NCI-H2081 (cell line): ENCODE measurements at regions not wholly inside any gene's neighbourhood (a gene's known extent, or its start where the extent isn't known, plus 50 kb on each side); places are given as distances from the start of the nearest gene placed in this dataset.
A peak's percentile ranks its signal among the peaks of the same experiment; 100 is the strongest.
"Not testable (repeated sequence)": the region's sequence is repeated elsewhere in the genome, so short reads cannot be mapped to it uniquely, and the experiment has no call there.

Experiments used
- DNase-seq, 2 experiments: peaks; one replicate each; lab custom pipeline; 2025; lab: John Stamatoyannopoulos, UW

DNA sequence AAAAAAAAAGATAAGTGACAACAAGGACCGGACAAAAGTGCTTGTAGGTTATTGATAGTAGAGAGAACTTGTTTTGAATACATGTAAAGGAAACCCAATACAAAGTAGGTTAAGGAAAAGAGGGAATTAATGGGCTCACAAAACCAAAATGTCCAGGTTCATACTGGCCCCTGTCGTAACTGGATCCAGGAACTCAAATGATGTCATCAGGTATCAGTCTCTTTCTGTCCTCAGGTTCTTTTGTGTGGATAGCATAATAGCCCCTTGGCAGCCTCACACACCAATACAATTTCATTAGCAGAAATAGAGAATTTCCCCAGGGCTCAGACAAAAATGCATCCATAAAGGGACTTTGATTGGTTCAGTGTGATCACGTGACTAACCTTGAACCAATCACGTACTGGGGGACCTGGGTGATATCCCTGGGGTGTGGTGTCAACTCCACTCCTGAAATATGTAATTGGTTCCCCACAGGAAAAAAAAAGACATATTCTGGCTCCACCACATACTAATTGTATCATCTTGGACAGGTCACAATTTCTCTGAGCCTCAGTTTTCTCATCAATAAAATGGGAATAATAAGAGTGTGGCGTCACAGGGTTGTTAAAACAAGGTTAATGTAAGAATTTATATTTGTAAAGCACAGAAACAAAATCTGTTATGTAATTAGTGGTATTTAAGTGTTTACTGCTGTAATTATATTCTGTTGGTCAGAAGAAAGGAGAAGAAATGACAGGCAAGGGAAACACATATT lies 174.8 kb downstream of the PDGFRA start:
- no peak for DNase-seq

- DNase-seq, result peak in 1 of 2 experiments; percentile 34
These were observed 180.3 kb downstream of the PDGFRA start for GRCh38 chr4:54409270-54409817.

GRCh38 chr4:54414545-54414944 lies 185.5 kb downstream of the PDGFRA start:
- no peak for DNase-seq

GRCh38 chr4:54417476-54417875 lies 188.4 kb downstream of the PDGFRA start:
- no peak for DNase-seq

GRCh38 chr4:54418468-54418867 lies 189.4 kb downstream of the PDGFRA start:
- no peak for DNase-seq

DNA sequence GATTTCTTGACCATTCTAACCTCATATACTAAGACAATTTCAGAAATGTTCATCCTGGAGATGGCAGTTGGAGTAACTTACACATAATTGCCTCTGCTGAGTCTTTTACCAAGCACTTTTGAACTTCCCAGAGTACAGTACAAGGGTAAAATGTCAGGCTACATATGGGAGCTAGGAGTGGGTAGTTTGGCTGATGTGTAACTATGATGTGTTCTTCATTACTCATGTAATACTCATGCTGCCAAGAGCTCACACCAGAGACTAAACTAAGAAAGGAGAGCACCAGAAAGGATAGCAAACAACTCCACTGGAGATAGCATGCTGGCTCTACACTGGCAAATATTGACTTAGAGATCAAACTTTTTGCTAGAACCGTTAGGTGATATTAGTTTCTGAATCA lies 194.0 kb downstream of the PDGFRA start:
- no peak for DNase-seq

DNA sequence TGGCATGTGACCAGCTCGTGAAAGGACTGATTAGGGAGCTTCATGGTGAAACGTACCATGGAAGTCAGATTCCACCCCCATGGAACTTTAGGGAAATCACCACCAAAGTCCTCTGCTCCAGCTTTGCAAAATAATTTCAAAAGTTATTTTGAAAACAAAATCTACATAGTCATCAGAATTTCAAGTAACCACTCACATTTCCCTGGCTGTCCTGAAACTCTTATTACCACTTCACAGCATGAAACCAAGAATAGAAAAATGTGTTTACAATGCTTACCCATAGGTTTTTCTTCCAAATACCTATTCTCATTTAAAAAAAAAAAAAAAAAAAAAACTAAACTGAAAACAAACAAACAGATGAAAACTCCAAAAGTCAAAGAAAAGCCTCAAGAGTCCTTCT lies 198.7 kb downstream of the PDGFRA start:
- DNase-seq, result no peak

DNA sequence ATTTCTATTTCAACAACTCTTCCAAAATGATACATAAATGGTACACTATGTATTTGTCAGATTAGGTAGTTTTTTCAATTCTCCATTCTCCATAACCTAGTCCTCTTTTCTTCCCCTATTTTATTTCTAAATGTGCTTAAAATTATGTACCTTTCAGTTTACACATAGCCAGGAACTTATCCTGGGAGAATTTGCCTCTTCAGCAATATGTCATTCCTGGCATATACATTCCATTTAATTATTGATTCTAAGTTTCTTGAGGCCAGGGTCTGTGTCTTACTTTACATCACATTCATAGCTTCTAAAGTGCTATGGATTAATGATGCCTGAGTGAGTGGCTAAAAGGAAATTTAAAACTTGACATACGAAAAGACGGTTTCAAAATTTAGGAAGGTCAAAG lies 199.8 kb downstream of the PDGFRA start:
- DNase-seq, result no peak

DNA sequence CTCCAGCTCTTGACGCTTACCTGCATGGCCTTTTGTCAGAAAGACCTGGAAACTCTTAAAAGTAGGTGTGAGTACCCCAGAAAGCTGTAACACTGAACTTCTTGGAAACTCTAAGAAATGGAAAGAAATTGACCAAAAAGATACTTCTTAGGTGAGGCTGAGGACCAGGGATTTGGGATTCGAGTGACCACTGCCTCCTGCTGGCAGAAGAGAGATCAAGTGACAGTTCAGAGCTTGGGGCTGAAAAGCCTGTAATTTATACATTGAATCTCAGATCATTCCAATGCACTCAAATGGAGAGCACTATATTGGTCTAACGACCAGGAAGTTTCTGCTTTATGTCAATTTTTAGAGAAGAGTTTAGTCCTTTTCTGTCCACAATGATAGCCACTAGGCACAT lies 204.6 kb downstream of the PDGFRA start:
- DNase-seq, result no peak

- DNase-seq, result no peak
These were observed 210.7 kb downstream of the PDGFRA start for GRCh38 chr4:54439831-54440243.

DNA sequence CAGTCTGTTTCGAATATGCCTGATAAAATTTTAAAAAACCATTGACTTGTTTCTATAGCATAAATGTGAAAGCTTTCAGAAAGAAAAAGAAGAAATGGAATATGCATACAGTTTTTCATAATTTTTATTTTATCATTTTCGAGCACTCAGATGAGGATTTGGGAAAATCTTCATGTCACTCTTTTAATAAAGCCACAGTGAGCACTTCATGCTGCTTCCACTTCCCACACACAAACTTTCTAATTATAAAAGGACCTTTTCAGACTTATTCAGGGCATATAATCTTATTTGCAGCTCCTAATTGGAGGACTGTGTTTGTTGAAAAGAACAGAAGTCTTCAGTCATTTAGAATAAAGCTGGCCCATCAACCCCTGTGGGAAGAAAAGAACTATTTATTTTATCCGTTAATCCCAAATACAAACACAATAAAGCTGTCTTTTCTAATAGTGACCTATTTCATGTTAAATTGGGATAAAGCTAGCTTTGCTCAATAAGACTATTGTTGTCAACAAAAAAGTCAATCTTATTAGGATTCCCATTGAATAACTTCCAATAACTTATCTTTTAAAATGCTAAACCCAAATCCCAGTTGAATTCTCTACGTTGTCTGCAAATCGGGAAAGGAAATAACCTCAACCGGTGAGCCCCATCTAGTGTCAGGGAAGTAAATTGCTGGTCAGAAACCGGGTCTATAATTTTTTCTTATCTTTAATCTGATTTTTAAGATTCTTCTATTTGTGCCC lies 211.5 kb downstream of the PDGFRA start:
- peak; percentile 18 to 41 for DNase-seq

DNA sequence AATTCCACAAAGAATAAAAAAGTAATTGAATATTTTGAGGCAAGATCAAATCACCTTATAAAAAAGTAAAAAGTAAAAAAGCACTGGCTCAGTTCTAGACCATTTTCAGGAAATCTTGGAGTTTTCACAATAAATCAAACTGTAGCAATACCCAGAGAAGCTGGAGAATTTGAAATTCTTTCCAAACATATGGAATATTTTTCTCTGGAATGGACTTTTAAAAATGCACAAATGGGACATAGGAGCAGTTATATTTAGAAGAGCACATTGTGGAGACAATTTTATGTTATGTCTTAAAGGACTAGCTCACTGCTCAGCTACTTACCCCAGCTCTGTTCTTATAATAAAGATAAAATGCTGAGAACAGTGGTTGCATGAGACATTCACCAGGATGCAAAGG lies 211.9 kb upstream of the KIT start:
- DNase-seq, result no peak

DNA sequence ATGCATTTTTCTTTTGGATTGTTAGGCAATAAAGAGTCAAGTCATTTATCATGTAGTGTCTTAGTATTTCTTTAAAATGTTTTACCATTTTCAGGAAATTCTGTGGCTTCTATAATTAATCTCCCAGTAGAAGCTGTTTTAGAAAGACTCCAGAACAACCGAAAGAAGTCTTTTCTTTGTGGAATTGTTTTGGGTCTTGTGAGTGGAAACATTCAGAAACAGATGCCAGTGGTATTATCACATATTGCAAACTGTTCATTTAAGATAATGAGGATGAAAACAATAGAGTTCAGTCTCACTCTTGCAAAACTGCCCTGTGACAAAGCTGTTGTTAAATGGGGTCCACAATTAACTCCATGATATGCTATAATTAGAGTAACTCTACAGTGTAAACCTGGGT lies 211.2 kb upstream of the KIT start:
- DNase-seq, result no peak

DNA sequence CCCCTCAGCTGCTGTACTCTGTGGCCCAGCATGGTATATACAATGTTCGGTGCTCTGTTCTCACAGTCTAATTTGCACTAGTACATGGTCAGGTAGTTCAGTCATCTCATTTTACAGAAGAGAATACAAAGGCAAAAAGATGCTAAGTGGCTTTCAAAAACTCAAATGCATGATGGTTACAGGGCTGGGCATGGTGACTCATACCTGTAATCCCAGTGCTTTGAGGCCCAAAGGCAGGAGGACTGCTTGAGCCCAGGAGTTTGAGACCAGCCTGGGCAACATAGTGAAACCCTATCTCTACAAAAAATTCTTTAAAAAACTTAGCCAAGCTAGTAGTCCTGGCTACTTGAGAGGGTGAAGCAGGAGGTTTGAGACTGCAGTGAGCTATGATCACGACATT lies 210.5 kb upstream of the KIT start:
- DNase-seq, result no peak

- no peak for DNase-seq
These were observed 207.8 kb upstream of the KIT start for GRCh38 chr4:54449999-54450398.

DNA sequence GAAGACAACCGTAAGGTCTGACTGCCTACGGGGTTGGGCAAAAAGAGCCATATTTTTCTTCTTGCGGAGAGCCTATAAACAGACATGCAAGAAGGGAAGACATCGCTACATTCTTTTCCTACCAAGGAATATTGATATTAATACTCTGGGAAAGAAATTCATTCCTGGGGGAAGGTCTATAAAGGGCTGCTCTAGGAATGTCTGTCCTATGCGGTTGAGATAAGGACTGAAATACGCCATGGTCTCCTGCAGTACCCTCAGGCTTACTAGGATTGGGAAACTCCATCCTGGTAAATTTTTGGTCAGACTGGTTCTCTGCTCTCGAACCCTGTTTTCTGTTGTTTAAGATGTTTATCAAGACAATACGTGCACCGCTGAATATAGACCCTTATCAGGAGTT lies 190.8 kb upstream of the KIT start:
- DNase-seq, result not testable (repeated sequence)

- peak in 1 of 2 experiments; percentile 10 for DNase-seq
These were observed 184.6 kb upstream of the KIT start for GRCh38 chr4:54473077-54473545.

DNA sequence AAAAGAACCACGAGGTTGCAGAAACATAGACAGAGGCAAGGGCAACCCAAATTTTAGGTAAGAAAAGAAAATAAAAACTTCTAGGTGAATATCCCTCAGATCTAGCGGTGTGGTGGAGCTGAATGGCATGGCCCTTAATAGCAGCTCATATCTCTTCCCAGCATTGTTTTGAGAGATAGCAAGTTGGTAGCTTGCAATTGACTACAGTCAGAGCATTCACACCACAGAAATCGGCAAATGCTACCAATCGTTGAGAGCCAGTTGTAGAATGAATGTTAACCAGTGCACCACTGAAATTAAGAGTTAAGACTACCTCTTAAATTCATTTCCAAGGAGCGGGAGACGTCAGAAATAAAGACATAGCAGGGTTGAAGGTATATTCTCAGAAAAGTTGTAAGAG lies 184.0 kb upstream of the KIT start:
- no peak for DNase-seq

GRCh38 chr4:54475546-54475945 lies 182.2 kb upstream of the KIT start:
- no peak for DNase-seq

- no peak for DNase-seq
These were observed 175.1 kb upstream of the KIT start for GRCh38 chr4:54482529-54483200.

DNA sequence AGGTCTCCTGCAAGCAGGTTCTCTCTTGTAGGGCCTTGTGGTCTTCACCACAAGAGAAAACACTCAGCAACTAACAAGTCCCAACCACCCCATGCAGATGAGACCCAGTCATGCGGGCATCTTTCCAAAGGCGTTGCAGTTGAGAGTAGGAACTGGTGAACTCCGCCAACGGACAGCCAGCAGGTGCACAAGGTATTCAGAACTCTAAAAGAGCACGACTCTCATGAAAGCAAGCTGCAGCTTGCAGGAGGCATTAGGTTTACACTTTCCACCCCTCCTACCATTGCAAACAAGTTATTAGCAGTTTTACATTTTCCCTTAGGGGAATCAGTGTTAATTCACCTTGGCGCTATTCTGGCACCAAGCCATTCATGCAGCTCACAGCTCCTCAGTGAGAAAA lies 173.4 kb upstream of the KIT start:
- peak; percentile 22 to 83 for DNase-seq

- no peak for DNase-seq
These were observed 170.3 kb upstream of the KIT start for GRCh38 chr4:54487491-54487890.

DNA sequence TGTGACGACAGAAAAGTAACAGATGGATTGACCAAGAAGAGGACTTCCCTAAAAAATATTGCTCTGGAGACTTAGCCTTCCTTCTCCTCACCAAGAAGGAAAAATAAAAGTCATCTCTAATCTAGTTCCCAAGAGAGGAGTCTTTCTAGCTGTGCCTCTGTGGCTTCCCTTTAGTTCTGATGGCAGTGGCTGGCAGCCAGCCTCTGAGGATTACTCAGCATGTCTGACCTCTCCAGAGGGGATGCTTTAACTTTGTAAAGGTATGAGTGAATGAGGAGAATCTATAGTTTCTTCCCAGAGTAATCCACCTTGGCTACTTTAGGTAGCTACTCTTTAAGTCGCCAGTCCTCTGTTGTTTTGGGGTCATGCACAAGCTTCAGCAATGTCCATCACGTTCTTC lies 163.9 kb upstream of the KIT start:
- DNase-seq, result no peak
